ENCODE measurements at regions not wholly inside any gene's neighbourhood (a gene's known extent, or its start where the extent isn't known, plus 50 kb on each side); places are given as distances from the start of the nearest gene placed in this dataset.

DNA sequence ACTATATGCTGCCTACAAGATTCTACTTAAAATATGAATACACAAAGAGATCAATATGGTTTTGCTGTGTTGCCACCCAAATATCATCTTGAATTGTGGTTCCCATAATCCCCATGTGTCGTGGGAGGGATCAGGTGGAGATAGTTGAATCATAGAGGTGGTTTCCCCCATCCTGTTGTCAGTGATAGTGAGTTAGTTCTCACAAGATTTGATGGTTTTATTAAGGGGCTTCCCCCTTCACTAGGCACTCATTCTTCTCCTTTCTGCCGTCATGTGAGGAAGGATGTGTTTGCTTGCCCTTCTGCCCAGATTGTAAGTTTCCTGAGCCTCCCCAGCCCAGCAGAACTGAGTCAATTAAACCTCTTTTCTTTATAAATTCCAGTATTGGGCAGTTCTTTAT lies 654.4 kb upstream of the NR5A2 start:
- DNase-seq, result no peak

DNA sequence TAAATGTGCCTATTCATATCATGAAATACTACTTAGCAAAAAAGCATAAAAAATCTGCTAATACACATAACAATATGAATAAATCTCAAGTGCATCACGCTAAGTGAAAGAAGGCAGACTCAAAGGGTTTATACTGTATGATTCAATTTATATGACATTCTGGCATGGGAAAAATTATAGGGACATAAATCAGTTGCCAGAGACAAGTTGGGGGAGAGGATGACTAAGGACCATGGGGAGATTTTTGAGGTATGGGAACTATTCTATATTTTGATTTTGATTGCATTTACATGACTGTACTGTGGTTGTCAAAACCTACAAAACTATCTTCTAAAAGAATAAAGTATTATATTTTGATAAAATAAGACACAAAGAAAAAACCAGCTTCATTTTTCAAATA lies 650.3 kb upstream of the NR5A2 start:
- DNase-seq, result no peak

DNA sequence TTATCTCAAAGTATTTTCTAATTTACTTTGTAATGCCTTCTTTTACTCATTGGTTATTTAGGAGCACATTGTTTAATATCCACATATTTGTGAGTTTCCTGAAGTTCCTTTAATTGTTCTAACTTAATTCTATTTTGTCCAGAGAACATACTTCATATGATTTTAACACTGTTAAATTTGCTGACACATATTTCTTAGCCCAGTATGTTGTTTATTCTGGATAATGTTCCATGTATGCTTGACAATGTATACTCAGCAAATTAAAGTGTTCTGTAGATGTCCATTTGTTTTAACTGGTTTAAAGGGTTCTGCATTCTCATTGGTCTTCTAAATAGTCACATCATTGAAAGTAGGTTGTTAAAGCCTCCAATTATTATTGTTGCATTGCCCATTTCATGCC lies 643.7 kb upstream of the NR5A2 start:
- DNase-seq, result no peak

DNA sequence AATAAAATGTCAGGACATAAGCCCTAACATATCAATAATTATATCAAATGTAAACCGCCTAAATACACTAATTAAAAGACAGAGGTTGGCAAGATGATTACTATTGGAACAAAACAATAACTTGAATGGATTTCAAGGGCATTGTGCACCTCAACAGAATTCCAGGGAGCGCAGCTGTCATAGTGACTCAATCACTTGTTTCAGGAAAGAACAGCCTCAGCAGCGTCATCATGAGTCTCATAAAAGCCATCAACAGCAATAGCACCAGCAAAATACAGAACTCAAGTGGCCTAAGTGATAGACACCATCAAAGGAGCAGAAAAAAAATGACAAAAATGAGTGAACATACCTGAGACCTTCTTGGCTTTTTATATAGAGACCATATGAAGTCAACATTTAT lies 632.7 kb upstream of the NR5A2 start:
- DNase-seq, result no peak

DNA sequence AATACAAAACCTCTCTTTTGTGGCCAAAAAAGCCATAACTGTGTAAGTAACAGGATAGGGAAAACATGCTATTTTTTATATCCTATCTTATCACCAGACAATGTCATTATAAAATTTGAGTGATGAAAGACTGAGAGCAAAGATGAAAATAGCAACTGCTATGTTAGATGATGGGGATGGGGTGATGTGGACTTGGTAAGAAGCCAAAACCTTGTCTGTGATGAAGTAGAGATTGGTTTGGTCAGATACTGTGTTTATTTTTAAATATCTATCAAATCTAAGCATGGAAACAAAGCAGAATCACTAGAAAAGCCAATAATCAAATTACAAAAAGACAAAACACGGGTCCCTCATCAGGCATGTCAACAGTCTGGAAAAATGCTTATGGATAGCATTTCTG lies 631.1 kb upstream of the NR5A2 start:
- no peak for DNase-seq

DNA sequence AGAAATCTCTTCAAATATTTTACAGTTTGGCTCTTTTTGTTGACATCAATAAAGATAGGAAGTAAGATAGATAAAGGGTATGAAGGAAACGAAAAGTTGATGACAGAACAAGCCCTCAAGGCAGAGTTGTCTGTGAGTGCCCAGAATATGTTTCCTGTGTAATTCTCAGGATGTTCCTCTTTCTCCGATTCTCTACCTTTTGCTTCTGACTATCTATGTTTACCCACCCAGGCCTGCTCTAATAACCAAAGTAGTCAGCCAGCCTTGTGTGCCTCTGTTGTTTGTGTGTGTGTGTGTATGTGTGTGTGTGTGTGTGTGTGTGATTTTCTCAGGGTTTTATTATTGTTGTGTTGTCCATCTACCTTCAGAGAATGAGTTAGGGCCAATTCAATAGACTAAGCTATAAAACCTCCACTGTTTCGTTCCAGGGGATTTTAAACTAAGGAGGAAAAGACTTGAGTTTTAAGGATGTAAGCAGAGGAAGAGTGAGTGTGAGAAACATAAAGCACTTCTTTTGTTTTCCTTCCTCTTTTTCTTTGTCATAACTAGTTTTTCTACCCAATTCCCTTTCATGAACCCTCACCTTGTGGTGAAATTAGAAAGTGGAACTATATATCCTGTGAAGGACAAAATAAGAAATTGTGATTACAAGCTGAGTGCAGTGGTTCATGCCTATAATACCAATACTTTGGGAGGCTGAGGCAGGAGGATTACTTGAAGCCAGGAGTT lies 627.4 kb upstream of the NR5A2 start:
- no peak for DNase-seq

DNA sequence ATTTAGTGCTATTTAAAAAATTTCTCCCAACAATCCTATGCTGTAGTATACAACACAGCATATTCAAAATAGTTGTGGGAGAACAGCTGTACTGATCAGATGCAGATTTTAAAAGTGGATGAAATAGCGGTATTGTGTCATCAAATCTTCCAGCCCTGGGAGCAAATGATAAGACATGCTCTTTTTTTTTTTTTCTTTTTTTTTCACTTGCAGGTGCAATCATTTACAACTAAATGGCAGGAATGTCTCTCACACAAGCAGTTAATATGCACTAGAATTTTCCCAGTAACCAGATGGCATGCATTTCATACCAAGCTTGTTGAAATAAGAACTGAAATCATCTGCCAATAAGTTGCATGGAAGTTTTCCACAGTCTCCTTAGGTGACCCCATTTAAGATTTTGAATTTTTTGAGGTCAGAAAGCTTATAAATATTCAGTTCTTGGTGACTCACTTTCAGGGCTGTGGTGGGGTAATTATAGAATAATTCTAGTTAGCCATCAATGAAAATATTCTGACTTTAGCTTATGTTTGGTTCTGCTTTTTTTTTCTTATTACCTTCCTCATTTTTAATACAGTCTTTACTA lies 623.9 kb upstream of the NR5A2 start:
- DNase-seq, result no peak

DNA sequence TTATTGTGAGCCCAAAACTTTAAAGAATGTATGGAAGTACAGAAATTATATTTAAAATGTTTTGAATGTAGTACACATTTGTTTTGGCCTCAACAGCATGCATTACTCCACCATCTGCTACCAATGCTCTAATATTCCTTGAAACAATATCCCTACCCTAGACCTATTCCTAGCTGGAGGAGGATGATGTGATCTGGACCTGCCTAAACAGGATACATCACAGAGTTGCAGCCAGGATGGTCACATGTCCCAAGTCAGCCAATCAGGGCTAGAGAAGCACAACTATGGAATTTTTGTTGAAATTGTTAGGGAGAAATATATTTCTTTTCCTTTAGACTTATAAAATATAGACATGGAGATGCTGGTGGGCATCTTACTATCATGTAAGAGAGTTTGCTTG lies 623.3 kb upstream of the NR5A2 start:
- no peak for DNase-seq

DNA sequence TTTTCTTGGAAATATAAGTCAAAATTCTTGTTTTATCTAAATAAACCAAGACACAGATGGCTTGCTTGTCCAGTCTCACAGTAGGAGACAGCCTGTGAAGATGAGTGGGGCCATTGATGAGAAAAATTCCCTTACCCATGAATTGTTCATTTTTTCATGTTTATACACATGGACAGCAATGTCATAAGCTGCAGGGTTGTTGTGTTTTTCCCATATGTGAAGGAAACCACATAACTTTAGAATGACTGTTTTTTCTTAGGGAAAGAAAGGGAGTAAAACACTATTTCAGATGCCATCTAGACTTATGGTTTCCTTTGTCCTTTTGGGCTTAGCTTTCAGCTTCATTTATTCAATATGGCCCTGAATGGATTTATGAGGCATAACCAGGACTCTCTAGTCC lies 622.5 kb upstream of the NR5A2 start:
- DNase-seq, result no peak

DNA sequence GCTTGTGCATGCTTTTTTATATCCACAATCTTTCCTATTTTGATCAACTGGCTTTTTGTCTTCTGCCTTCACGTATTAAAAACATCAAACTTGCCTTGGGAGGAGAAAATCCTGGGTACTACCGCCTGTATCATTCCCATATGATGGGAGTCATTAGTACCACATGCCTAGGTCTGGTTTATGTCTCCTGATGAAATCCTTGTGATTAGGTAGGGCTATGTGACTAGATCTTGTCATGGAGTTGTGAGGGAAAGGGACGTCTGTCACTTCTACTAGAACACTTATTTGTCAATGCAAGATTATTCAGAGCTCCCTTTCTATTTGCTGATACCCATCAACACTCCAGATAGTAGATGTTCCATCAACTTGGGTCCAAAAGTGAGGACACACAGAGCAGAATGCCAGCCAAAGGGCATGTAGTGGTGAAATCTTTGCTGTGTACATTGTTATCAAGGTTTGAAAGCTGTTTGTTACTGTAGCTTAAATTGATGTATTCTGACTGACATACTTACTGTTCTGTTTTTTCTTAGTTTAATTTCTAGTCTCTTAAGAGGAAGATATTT lies 621.8 kb upstream of the NR5A2 start:
- no peak for DNase-seq

DNA sequence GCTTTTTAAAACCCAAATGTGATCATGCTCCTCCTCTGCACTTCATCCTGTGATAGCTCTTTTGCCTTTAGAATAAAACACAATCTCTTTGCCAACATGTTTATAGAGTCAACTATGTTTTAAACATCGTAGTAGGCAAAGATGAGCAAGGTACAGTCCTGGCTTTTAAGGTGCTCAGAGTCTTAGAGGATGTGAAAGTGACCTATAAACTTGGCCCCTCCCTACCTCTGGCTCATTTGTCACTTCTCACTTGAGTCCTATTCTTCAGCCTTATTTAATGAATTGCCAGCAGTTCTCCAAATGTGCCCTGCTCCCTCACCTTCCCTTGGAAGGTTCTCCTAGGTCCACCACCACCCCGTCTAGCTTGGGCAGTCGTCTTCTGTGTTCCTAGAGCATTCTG lies 617.0 kb upstream of the NR5A2 start:
- DNase-seq, result no peak

DNA sequence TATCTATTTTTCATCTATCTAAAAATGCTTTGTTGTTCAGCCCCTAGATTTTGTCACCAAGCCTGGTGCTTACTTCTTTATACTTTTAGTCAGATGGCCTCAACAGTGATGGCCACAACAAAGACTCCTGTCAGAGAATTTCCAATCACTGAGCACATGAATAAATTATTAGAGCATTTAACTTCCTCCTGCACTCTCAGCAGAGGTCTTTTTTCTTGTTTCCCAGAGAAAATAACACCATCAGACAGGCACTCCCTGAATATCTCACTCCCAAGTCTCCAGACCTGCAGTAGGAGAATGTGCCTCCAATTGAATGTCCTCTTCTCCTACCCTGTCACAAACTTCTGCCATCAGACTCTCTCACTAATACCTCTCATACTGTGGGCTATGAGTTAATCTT lies 616.0 kb upstream of the NR5A2 start:
- DNase-seq, result no peak

DNA sequence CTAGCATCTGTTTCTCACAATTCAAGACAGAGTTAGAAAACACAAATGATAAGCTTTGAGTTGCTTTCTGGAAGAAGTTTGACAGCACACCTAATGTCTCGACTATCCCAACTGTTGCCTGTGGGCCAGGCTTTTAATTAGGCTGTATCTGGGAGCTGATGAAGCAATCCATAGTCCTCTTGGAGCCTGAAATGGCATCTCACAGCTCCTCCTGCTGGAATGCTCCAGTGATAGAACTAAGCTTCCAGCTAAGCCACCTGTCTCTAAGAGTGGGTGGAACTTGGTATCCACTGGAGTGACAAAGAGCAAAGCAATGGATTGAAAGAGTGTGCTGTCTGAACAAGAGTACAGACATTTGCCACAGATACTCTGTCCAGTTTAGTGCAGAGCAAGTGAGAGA lies 605.3 kb upstream of the NR5A2 start:
- no peak for DNase-seq

DNA sequence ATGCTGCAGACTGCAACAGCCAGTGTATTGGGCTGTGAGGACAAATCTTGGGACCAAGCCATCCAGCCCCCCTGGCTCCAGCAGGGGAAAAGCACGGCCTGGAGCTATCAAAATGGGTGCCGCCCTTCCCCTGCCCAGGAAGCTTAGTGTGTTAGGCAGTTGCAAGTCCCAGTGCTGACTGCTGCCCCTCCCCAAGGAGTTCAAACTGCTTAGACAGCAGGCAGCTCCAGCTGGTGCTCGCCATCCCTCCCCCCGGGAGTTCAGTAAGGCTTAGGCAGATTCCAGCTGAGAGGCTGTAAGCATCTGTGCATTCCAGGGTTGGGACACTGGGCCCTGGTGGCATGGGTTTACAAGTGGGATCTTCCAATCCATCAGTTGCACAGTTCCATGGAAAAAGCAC lies 579.6 kb upstream of the NR5A2 start:
- DNase-seq, result no peak

DNA sequence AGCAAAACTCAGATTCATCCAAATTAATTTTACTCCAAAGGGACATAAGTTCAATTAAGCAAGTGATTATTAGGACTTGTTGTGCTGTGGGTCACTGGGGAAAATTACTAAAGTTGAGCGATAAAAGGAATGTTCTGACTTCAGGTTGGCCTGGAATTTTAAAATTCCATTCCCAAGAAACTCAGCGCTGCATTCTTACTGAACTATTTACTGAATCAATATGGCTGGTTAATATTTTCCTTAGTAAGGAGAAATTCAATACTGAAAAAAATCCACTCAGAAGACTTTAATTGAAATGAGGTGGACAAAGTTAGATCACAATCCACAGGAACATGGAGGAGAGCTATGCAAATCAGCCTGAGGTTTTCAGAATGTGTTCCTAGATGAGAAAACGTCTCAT lies 578.9 kb upstream of the NR5A2 start:
- DNase-seq, result no peak

DNA sequence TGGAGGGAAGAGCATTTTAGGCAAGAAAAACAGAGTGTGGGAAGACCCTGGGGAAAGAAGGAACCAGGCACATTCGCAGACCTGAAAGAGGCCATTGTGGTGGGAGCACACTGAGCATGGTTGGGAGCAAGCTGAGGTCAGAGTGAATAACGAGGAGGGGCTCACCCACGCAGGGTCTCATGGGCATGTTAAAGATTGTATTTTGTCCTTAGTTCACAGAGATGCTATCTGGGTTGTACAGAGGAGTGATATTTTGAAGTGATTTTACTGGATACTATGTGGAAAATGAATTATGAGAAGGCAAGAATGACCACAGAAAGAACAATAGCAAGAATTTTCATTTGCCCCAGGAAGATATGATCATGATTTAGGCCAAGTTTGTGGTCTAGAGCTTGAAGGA lies 578.3 kb upstream of the NR5A2 start:
- no peak for DNase-seq

DNA sequence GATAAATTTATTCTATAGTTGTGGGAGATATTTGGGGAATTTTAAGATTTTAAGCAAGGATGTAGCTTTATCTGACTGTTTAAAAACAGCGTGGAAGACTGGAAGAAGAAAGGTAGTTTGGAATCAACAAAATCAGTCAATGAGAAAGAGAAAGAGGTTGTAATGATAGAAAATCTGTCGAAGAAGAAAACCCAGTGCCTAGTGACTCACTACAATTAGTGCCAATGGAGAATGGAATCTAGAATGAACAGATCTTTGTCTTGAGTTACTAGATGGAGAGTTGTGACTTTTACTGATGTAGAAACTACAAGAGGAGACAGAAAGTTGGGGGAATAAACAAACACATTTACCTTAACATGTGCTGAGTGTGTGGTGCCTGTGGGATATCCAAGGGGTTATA lies 577.8 kb upstream of the NR5A2 start:
- no peak for DNase-seq

DNA sequence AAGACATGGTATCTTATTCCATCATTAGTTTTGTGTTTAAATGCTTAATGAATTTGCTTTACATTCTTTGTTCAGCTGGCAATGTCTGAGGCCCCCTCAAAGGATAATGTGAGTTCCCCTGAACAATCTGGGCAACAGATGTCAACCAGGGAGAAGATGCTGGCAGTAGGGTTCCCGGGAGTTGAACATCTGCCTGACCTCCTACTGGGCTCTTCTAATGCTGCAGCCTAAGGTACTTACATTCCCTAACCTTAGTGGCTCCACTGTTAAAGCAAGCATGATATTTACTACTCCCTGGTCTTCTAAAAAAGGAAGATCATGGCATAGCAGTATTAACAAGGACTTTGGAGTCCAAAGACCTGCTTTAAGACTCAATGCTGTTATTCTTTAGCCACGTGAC lies 574.9 kb upstream of the NR5A2 start:
- no peak for DNase-seq

DNA sequence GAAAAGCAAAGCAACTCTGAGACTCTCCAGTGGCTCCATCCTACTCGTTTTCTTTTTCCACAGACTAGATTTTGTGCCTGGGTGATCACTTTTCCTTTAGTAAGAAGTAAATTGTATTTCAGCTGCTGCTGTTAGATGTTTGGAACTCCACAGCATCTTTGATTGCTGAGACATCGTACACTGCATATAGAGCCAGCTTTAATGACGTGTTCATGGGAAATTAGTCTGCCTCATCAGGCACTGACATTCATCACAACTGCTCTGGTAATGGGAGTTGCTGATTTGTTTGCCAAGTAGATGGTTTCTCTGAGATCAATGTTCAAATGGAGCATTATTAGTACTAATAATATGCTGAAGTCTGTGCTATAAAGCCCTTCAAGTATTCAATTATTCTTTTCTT lies 573.8 kb upstream of the NR5A2 start:
- no peak for DNase-seq

DNA sequence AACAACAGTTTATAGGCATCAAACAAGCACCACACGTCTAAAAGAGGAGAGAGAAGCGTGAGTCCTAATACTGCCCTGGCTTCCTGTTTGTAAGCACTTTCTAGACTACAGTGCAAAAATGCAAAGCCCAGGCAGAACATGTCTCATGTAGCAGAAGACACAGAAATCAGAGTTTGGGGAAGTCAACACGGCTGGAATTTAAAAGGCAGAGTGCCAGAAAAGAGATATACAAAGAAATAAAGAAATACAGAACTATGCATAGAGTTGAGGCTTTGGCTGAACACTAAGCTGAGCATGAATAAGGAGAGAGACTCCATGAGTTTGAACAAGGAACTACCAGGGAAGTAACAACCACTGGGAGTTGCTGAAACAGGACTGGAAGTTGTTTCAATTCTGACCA lies 566.6 kb upstream of the NR5A2 start:
- no peak for DNase-seq

DNA sequence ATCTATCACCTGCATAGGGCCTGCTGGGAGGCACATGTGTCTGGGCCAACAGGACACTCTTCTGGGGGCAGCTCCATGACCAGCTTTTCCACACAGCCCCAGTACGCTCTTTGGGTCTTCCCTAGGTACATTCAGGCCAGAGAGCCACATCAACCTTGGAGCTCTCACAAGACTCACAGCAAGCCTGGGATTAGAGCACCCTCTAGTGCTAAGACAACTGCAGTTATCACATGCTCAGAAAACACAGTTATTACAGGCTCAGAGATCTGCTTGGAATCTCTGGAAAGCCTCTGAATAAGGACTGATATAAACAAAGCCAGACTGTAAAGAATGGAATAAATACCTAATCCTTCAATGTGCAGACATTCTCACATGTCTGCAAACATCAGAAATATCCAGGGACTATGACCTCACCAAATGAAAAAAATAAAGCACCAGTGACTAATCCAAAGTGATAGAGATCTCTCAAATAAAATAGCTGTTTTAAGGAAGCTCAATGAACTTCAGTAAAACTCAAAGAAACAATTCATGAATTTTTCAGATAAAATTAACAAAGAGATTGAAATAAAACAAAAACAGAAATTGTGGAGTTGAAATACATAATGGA lies 563.9 kb upstream of the NR5A2 start:
- no peak for DNase-seq

DNA sequence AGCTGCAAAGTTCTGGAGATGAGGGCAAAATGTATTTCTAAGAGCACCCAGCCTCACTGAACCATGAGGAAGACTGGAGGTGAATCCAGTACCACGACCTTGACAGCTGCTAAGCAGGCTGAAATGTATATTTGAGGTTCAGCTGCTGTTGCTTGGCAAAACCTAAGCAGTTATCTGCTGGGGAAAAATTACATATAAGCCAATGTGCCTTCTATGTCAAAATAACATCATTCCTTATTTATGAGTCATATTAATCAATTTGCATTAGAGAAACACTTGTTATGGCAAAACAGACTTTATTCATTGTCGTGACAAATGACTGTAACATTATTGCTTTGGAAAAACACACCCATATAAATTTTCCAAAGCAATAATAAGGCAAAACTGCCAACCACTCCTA lies 560.5 kb upstream of the NR5A2 start:
- no peak for DNase-seq

DNA sequence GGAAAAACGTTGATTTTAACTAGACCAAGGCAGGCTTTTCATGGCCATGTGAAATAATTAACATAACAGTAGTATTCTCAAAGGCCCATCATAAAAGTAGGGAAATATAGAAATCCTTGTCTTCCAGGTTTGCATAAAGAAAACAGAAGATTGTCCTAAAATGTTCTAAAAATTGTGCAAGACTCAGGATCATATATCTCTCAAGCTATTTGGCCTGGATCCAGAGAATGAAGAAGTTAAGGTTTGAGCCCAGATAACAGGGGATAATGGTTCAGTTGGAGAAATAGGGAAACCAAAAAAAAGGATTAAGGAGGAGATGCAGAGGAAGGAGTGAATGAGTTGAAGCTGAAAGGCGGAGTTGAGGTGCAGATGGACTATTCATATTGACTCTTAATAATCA lies 555.5 kb upstream of the NR5A2 start:
- no peak for DNase-seq

DNA sequence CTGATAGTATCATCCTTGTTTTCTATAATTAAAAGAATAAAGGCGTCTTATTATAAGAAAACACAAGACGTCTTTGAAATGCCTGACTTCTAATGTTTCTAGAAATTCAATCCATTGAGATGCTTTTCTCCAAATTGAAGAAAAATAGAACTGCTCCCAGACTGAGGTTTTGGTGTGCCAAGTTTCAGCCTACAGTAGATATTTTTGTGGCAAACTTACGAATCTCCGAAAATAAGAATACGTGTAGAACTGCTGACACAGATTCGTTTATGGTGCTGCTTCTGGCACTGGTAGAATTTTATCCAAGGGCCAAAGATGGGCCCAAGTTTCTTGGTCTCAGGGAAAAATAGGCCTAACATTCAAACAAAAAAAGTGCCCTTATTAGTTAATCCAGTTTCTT lies 554.5 kb upstream of the NR5A2 start:
- DNase-seq, result no peak

DNA sequence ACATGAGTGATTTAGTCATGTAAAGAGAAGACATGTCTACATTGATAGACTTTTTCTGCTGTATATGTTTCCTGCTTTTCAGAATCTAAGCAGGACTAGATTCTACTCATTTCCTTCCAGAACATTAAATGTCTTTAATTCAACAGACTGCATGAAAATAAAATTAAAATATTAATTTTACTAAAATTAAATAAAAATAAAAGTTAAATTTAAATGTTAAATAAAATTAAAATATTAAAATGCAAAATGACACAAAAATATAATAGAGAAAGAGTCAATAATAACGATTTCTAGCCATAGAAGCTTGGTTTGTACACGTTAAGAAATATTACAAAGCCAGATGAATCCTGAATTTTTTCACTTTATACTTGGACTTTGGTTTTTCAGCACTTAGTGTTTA lies 552.8 kb upstream of the NR5A2 start:
- no peak for DNase-seq
